Heart left ventricle (tissue), 13 donors: ENCODE measurements at regions not wholly inside any gene's neighbourhood (a gene's known extent, or its start where the extent isn't known, plus 50 kb on each side); places are given as distances from the start of the nearest gene placed in this dataset.

Experiments
- CTCF ChIP-seq, 12 donors: fragments of 200-600 bp; sonication (generic) in 4 of 12; IDR thresholded peaks; one replicate each; pipeline versions ENCODE4 v1.5.0 to v1.8.0; 2018 to 2022; ENCODE audit warnings: antibody characterized with exemption in 12 of 12, mild to moderate bottlenecking in 5 of 12
- POLR2A ChIP-seq, 2 donors: fragments of 450-650 bp; IDR thresholded peaks; one replicate each; pipeline ENCODE4 v1.6.1; 2017; ENCODE audit warnings: antibody characterized with exemption in 2 of 2, mild to moderate bottlenecking in 2 of 2, moderate library complexity in 2 of 2
- donor health status: ischemic (EF 13 %, LVEDD 7.1; RV severe dilation, severe dysfunction).
- donor health status: DM: no; HTN: yes; CAD: no.
- donor health status: DM: no; HTN: no; CAD: no.
- donor health status: ischemic (EF 25% LVEDD 6.9; RV normal size, moderate dysfunction).
- donor health status: ischemic (EF 25% LVEDD 5.7; RV mildly dilated, moderate dysfunction).
- donor health status: ischemic (EF 35%, LVEDD 5.7; RV mildly dilated, moderate dysfunction).
- donor health status: nonischemic (EF 11% LVEDD 7.7; RV severe dilation, severe dysfunction).
- donor health status: DM: yes; HTN: yes; CAD: no.
- donor health status: PGD.
- donor health status: ischemic (EF 29% LVEDD 5.4; RV normal size, mild dysfunction).
- donor health status: nonischemic (EF 23%, LVEDD 6.1; RV moderate dilation, normal function).

GRCh38 chr13:104553186-104553585 lies 1487.0 kb upstream of the SLC10A2 start:
- no peak for TF ChIP-seq CTCF (IDR thresholded peaks at IDR 0.05)
- no peak for TF ChIP-seq POLR2A (IDR thresholded peaks at IDR 0.05)
